ENCODE measurements at regions not wholly inside any gene's neighbourhood (a gene's known extent, or its start where the extent isn't known, plus 50 kb on each side); places are given as distances from the start of the nearest gene placed in this dataset.
A peak's percentile ranks its signal among the peaks of the same experiment; 100 is the strongest.

- Histone ChIP-seq H3K27ac (ENCODE audit: insufficient read depth, low read depth, low read length) (no peak overlapping the region), H3K4me2 (ENCODE audit: insufficient read depth, low read length) (no peak overlapping the region), H3K27me3 (ENCODE audit: control insufficient read depth in 2 of 2, insufficient read depth in 2 of 2, low read length in 2 of 2) (no peaks in the 10 kb centered on the region), H4K20me1 (replicated peaks; ENCODE audit: control insufficient read depth, extremely low read depth, insufficient read depth, low read length) (no peaks in the 10 kb centered on the region), H3K79me2 (ENCODE audit: control insufficient read depth, insufficient read depth, low read length) (no peaks in the 10 kb centered on the region), H3K4me1 (ENCODE audit: control insufficient read depth, extremely low read depth, insufficient read depth, low read length) (no peaks in the 10 kb centered on the region), H2AFZ (ENCODE audit: low read depth, low read length) (peak overlapping the region; percentile 65), H3K9me3 (replicated peaks; ENCODE audit: control insufficient read depth, insufficient read depth, low read length) (no peaks in the 10 kb centered on the region), H3K36me3 (ENCODE audit: control insufficient read depth in 2 of 2, extremely low read depth in 1 of 2, insufficient read depth in 2 of 2, low read length in 2 of 2) (no peaks in the 10 kb centered on the region), H3K9me1 (replicated peaks; ENCODE audit: control insufficient read depth, extremely low read depth, insufficient read depth, low read length) (no peaks in the 10 kb centered on the region), H3K4me3 (replicated peaks in 1 of 3; ENCODE audit: insufficient read depth in 1 of 3, low read depth in 1 of 3, low read length in 3 of 3) (no peak overlapping the region), H3K9ac (replicated peaks; ENCODE audit: extremely low read depth, insufficient read depth, low read length) (no peak overlapping the region)
- no TSS peak for BruUV-seq (replicated peaks)
- FAIRE-seq (no peak), DNase-seq (ENCODE audit: low read depth, low spot score) (peak; percentile 7)
- dilution Hi-C loops (cut with MboI; ENCODE audit: extremely low pct_ligation_motif_present, low sequenced_read_pairs) (no loop called here), intact Hi-C loops (cut with micrococcal nuclease) (loop anchor here (10.0 kb wide), 1 partner anchor 299 kb away; no protein-coding TSS in a partner anchor)
- no peak for TF ChIP-seq POLR2A (IDR thresholded peaks at IDR 0.05; ENCODE audit: low read depth, low read length)
- no peak for TF ChIP-seq POLR2AphosphoS5 (IDR thresholded peaks at IDR 0.05; ENCODE audit: insufficient read depth, low read depth, low read length)
- no peak for TF ChIP-seq CTCF (IDR thresholded peaks at IDR 0.05; ENCODE audit: extremely low read depth in 1 of 2, insufficient read depth in 1 of 2, low read depth in 1 of 2, low read length in 2 of 2)
- no peak for TF ChIP-seq FOS (IDR thresholded peaks at IDR 0.05; ENCODE audit: borderline replicate concordance, insufficient read depth, low read length)
- no peak for TF ChIP-seq JUN (IDR thresholded peaks at IDR 0.05; ENCODE audit: borderline replicate concordance, insufficient read depth, insufficient read length, low read depth)
- ChIA-PET CTCF (interaction anchor here (1.1 to 1.6 kb wide), 2 partner anchors 10 to 18 kb away, joined by 3 to 4 read pairs; no protein-coding TSS in a partner anchor), POLR2A (no interaction called here)
Observed at GRCh38 chr13:64453831-64454230, 2776.3 kb downstream of the PCDH9 start.

- H3K9ac ChIP-seq (replicated peaks; ENCODE audit: extremely low read depth, insufficient read depth, low read length) = no peak overlapping the region
- H3K9me3 ChIP-seq (replicated peaks; ENCODE audit: control insufficient read depth, insufficient read depth, low read length) = no peaks in the 10 kb centered on the region
- no peak overlapping the region for H3K4me3 ChIP-seq (replicated peaks in 1 of 3; ENCODE audit: insufficient read depth in 1 of 3, low read depth in 1 of 3, low read length in 3 of 3)
- H3K9me1 ChIP-seq (replicated peaks; ENCODE audit: control insufficient read depth, extremely low read depth, insufficient read depth, low read length) = no peaks in the 10 kb centered on the region
- dilution Hi-C loops (cut with MboI; ENCODE audit: extremely low pct_ligation_motif_present, low sequenced_read_pairs) (no loop called here), intact Hi-C loops (cut with micrococcal nuclease) (no loop called here)
- no peak overlapping the region for H3K27ac ChIP-seq (ENCODE audit: insufficient read depth, low read depth, low read length)
- CTCF ChIA-PET = interaction anchor here (1.0 to 1.2 kb wide), 2 partner anchors 9 to 13 kb away, joined by 3 to 4 read pairs; no protein-coding TSS in a partner anchor
- TF ChIP-seq CTCF (IDR thresholded peaks at IDR 0.05; ENCODE audit: extremely low read depth in 1 of 2, insufficient read depth in 1 of 2, low read depth in 1 of 2, low read length in 2 of 2) (peak; percentile 21 to 27), POLR2A (IDR thresholded peaks at IDR 0.05; ENCODE audit: low read depth, low read length) (no peak)
- H3K4me1 ChIP-seq (ENCODE audit: control insufficient read depth, extremely low read depth, insufficient read depth, low read length) = no peaks in the 10 kb centered on the region
- H3K36me3 ChIP-seq (ENCODE audit: control insufficient read depth in 2 of 2, extremely low read depth in 1 of 2, insufficient read depth in 2 of 2, low read length in 2 of 2) = no peaks in the 10 kb centered on the region
- POLR2A ChIA-PET = no interaction called here
- no peaks in the 10 kb centered on the region for H3K79me2 ChIP-seq (ENCODE audit: control insufficient read depth, insufficient read depth, low read length)
- no peak overlapping the region for H3K4me2 ChIP-seq (ENCODE audit: insufficient read depth, low read length)
- FAIRE-seq = no peak
- H4K20me1 ChIP-seq (replicated peaks; ENCODE audit: control insufficient read depth, extremely low read depth, insufficient read depth, low read length) = no peaks in the 10 kb centered on the region
- no peaks in the 10 kb centered on the region for H3K27me3 ChIP-seq (ENCODE audit: control insufficient read depth in 2 of 2, insufficient read depth in 2 of 2, low read length in 2 of 2)
- BruUV-seq (replicated peaks) = no TSS peak
- DNase-seq (ENCODE audit: low read depth, low spot score) = no peak
- H2AFZ ChIP-seq (ENCODE audit: low read depth, low read length) = no peak overlapping the region
Observed at GRCh38 chr13:64446372-64446771, 2783.8 kb downstream of the PCDH9 start.

Measured in endothelial cell of umbilical vein (primary cell).